ENCODE measurements at regions not wholly inside any gene's neighbourhood (a gene's known extent, or its start where the extent isn't known, plus 50 kb on each side); places are given as distances from the start of the nearest gene placed in this dataset.

GRCh38 chr7:13047061-13047460 lies 359.6 kb downstream of the ARL4A start:
- Histone ChIP-seq H3K4me1 (ENCODE audit: control insufficient read depth in 4 of 4, insufficient read depth in 4 of 4, low read length in 3 of 4) (no peaks in the 10 kb centered on the region), H3K9ac (ENCODE audit: low read depth in 1 of 2, low read length in 2 of 2) (no peak overlapping the region), H3K4me3 (ENCODE audit: low read depth in 1 of 3, low read length in 3 of 3) (no peak overlapping the region), H3K27me3 (ENCODE audit: control insufficient read depth in 4 of 4, insufficient read depth in 4 of 4, low read length in 3 of 4) (no peaks in the 10 kb centered on the region), H3K36me3 (ENCODE audit: control insufficient read depth in 4 of 4, insufficient read depth in 3 of 4, low read depth in 1 of 4, low read length in 3 of 4) (no peaks in the 10 kb centered on the region), H3K9me3 (ENCODE audit: control insufficient read depth in 4 of 4, low read length in 3 of 4) (no peaks in the 10 kb centered on the region), H3K27ac (ENCODE audit: low read depth in 1 of 2, low read length in 2 of 2) (no peak overlapping the region)
- 83% methylated on average over 4 of the region's 4 CpGs for WGBS
- TF ChIP-seq JUND (IDR thresholded peaks at IDR 0.05), result no peak
- no peak for TF ChIP-seq RXRA (IDR thresholded peaks at IDR 0.05)
- no peak for TF ChIP-seq FOXA2 (IDR thresholded peaks at IDR 0.05)
- TF ChIP-seq HNF4A (conservative IDR thresholded peaks at IDR 0.05), result no peak
- TF ChIP-seq FOXA1 (IDR thresholded peaks at IDR 0.05), result no peak
- TF ChIP-seq YY1 (IDR thresholded peaks at IDR 0.05), result no peak
- TF ChIP-seq NR2F2 (IDR thresholded peaks at IDR 0.05), result no peak
- TF ChIP-seq REST (IDR thresholded peaks at IDR 0.05), result no peak
- no peak for TF ChIP-seq ATF3 (IDR thresholded peaks at IDR 0.05)
- no peak for TF ChIP-seq TAF1 (conservative IDR thresholded peaks at IDR 0.05)
- no peak for TF ChIP-seq RAD21 (IDR thresholded peaks at IDR 0.05)
- no peak for TF ChIP-seq ZBTB33 (IDR thresholded peaks at IDR 0.05)
- no peak for TF ChIP-seq MAX (IDR thresholded peaks at IDR 0.05)
- no peak for TF ChIP-seq HNF4G (IDR thresholded peaks at IDR 0.05)
- TF ChIP-seq EGR1 (IDR thresholded peaks at IDR 0.05; ENCODE audit: low read depth in 2 of 2), result no peak
- TF ChIP-seq, protein P1, sequence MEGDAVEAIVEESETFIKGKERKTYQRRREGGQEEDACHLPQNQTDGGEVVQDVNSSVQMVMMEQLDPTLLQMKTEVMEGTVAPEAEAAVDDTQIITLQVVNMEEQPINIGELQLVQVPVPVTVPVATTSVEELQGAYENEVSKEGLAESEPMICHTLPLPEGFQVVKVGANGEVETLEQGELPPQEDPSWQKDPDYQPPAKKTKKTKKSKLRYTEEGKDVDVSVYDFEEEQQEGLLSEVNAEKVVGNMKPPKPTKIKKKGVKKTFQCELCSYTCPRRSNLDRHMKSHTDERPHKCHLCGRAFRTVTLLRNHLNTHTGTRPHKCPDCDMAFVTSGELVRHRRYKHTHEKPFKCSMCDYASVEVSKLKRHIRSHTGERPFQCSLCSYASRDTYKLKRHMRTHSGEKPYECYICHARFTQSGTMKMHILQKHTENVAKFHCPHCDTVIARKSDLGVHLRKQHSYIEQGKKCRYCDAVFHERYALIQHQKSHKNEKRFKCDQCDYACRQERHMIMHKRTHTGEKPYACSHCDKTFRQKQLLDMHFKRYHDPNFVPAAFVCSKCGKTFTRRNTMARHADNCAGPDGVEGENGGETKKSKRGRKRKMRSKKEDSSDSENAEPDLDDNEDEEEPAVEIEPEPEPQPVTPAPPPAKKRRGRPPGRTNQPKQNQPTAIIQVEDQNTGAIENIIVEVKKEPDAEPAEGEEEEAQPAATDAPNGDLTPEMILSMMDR (IDR thresholded peaks at IDR 0.05; ENCODE audit: low read depth, low read length, missing input control), result no peak
- no peak for TF ChIP-seq GABPA (IDR thresholded peaks at IDR 0.05 in 1 of 2, conservative IDR thresholded peaks at IDR 0.05 in 1 of 2)
- no peak for TF ChIP-seq SP1 (IDR thresholded peaks at IDR 0.05)
- no peak for DNase-seq (ENCODE audit: low spot score)

Data from liver (tissue), 8 donors.